ENCODE measurements at regions not wholly inside any gene's neighbourhood (a gene's known extent, or its start where the extent isn't known, plus 50 kb on each side); places are given as distances from the start of the nearest gene placed in this dataset.

DNA sequence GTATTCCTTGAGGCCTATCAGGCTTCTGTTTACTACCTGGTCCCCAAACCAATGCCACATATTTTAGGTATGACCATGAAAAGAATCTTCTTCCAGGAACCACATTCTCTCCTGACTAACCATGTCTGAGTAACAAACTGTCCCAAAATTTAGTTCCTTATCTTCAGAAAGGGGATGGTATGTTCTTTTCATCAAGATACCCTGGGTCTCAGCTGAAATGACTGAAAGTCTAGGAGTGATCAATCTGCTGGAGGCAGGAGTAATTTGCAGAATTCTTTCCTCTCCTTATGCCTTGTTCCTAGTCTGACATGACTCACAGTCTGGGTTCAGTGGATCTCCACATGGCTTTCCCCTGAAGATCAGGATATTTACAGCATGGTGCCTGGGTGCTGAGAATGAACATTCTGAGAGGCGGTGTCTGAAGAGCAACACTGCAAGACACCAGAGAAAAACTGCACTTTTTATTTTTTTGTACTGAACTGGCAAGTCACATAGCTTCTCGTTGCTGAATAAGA, 665.5 kb downstream of the TLL1 start:
- H3K36me3 ChIP-seq (ENCODE audit: control insufficient read depth in 4 of 4, insufficient read depth in 3 of 4, low read depth in 1 of 4, low read length in 3 of 4): no peaks in the 10 kb centered on the region
- H3K27me3 ChIP-seq (ENCODE audit: control insufficient read depth in 4 of 4, insufficient read depth in 4 of 4, low read length in 3 of 4): no peaks in the 10 kb centered on the region
- WGBS: 76% methylated on average over 2 of the region's 2 CpGs
- no peaks in the 10 kb centered on the region for H3K9me3 ChIP-seq (ENCODE audit: control insufficient read depth in 4 of 4, low read length in 3 of 4)
- H3K9ac ChIP-seq (ENCODE audit: low read depth in 1 of 2, low read length in 2 of 2): no peak overlapping the region
- H3K27ac ChIP-seq (ENCODE audit: low read depth in 1 of 2, low read length in 2 of 2): no peak overlapping the region
- H3K4me1 ChIP-seq (ENCODE audit: control insufficient read depth in 4 of 4, insufficient read depth in 4 of 4, low read length in 3 of 4): no peaks in the 10 kb centered on the region
- no peak overlapping the region for H3K4me3 ChIP-seq (ENCODE audit: low read depth in 1 of 3, low read length in 3 of 3)
- DNase-seq (ENCODE audit: low spot score): no peak
- TF ChIP-seq, protein P1, sequence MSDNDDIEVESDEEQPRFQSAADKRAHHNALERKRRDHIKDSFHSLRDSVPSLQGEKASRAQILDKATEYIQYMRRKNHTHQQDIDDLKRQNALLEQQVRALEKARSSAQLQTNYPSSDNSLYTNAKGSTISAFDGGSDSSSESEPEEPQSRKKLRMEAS (IDR thresholded peaks at IDR 0.05): no peak
- no peak for TF ChIP-seq JUND (IDR thresholded peaks at IDR 0.05)
- TF ChIP-seq RAD21 (IDR thresholded peaks at IDR 0.05): no peak
- no peak for TF ChIP-seq HNF4A (conservative IDR thresholded peaks at IDR 0.05)
- TF ChIP-seq, protein P2, sequence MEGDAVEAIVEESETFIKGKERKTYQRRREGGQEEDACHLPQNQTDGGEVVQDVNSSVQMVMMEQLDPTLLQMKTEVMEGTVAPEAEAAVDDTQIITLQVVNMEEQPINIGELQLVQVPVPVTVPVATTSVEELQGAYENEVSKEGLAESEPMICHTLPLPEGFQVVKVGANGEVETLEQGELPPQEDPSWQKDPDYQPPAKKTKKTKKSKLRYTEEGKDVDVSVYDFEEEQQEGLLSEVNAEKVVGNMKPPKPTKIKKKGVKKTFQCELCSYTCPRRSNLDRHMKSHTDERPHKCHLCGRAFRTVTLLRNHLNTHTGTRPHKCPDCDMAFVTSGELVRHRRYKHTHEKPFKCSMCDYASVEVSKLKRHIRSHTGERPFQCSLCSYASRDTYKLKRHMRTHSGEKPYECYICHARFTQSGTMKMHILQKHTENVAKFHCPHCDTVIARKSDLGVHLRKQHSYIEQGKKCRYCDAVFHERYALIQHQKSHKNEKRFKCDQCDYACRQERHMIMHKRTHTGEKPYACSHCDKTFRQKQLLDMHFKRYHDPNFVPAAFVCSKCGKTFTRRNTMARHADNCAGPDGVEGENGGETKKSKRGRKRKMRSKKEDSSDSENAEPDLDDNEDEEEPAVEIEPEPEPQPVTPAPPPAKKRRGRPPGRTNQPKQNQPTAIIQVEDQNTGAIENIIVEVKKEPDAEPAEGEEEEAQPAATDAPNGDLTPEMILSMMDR (IDR thresholded peaks at IDR 0.05; ENCODE audit: low read depth, low read length, missing input control): no peak
- TF ChIP-seq FOXA2 (IDR thresholded peaks at IDR 0.05): no peak
- TF ChIP-seq, protein P3, sequence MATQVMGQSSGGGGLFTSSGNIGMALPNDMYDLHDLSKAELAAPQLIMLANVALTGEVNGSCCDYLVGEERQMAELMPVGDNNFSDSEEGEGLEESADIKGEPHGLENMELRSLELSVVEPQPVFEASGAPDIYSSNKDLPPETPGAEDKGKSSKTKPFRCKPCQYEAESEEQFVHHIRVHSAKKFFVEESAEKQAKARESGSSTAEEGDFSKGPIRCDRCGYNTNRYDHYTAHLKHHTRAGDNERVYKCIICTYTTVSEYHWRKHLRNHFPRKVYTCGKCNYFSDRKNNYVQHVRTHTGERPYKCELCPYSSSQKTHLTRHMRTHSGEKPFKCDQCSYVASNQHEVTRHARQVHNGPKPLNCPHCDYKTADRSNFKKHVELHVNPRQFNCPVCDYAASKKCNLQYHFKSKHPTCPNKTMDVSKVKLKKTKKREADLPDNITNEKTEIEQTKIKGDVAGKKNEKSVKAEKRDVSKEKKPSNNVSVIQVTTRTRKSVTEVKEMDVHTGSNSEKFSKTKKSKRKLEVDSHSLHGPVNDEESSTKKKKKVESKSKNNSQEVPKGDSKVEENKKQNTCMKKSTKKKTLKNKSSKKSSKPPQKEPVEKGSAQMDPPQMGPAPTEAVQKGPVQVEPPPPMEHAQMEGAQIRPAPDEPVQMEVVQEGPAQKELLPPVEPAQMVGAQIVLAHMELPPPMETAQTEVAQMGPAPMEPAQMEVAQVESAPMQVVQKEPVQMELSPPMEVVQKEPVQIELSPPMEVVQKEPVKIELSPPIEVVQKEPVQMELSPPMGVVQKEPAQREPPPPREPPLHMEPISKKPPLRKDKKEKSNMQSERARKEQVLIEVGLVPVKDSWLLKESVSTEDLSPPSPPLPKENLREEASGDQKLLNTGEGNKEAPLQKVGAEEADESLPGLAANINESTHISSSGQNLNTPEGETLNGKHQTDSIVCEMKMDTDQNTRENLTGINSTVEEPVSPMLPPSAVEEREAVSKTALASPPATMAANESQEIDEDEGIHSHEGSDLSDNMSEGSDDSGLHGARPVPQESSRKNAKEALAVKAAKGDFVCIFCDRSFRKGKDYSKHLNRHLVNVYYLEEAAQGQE (IDR thresholded peaks at IDR 0.05): no peak
- TF ChIP-seq EGR1 (IDR thresholded peaks at IDR 0.05; ENCODE audit: low read depth in 2 of 2): no peak
- TF ChIP-seq SP1 (IDR thresholded peaks at IDR 0.05): no peak
- TF ChIP-seq YY1 (IDR thresholded peaks at IDR 0.05): no peak
- TF ChIP-seq RXRA (IDR thresholded peaks at IDR 0.05): no peak
- TF ChIP-seq NR2F2 (IDR thresholded peaks at IDR 0.05): no peak
- TF ChIP-seq FOXA1 (IDR thresholded peaks at IDR 0.05): no peak
- no peak for TF ChIP-seq TAF1 (conservative IDR thresholded peaks at IDR 0.05)
- TF ChIP-seq, protein P4, sequence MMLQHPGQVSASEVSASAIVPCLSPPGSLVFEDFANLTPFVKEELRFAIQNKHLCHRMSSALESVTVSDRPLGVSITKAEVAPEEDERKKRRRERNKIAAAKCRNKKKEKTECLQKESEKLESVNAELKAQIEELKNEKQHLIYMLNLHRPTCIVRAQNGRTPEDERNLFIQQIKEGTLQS (IDR thresholded peaks at IDR 0.05): no peak

DNA sequence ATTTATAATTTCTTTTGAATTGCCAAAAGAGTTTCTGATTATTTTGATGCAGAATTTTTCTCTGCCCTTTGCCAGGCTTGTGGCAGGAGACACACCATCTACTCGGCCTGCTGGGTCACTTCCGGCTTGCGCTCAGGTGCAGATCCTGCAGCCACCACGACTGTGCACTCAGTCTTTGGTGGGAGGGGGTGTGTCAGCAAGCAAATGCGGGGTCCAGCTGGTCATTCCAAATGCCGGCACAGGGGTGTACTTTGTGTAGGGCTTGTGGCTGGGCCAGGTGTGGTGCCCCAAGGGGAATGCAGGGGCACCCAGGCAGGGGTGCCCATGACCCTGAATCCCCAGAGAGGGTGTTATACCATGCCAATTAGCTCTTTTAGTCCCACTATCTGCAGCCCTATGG, 673.0 kb downstream of the TLL1 start:
- no peak for DNase-seq (ENCODE audit: low spot score)
- Histone ChIP-seq H3K27ac (ENCODE audit: low read depth in 1 of 2, low read length in 2 of 2) (no peak overlapping the region), H3K4me3 (ENCODE audit: low read depth in 1 of 3, low read length in 3 of 3) (no peak overlapping the region), H3K36me3 (ENCODE audit: control insufficient read depth in 4 of 4, insufficient read depth in 3 of 4, low read depth in 1 of 4, low read length in 3 of 4) (no peaks in the 10 kb centered on the region), H3K9me3 (ENCODE audit: control insufficient read depth in 4 of 4, low read length in 3 of 4) (peaks cover 0 to 5% (median 1%) of the 10 kb centered on the region in 4 donors), H3K4me1 (ENCODE audit: control insufficient read depth in 4 of 4, insufficient read depth in 4 of 4, low read length in 3 of 4) (no peaks in the 10 kb centered on the region), H3K9ac (ENCODE audit: low read depth in 1 of 2, low read length in 2 of 2) (no peak overlapping the region), H3K27me3 (ENCODE audit: control insufficient read depth in 4 of 4, insufficient read depth in 4 of 4, low read length in 3 of 4) (no peaks in the 10 kb centered on the region)
- 82% methylated on average over 6 of the region's 6 CpGs for WGBS
- TF ChIP-seq, protein P1 (IDR thresholded peaks at IDR 0.05): no peak
- TF ChIP-seq, protein P2 (IDR thresholded peaks at IDR 0.05; ENCODE audit: low read depth, low read length, missing input control): no peak
- TF ChIP-seq RAD21 (IDR thresholded peaks at IDR 0.05): no peak
- no peak for TF ChIP-seq JUND (IDR thresholded peaks at IDR 0.05)
- no peak for TF ChIP-seq YY1 (IDR thresholded peaks at IDR 0.05)
- no peak for TF ChIP-seq FOXA1 (IDR thresholded peaks at IDR 0.05)
- TF ChIP-seq, protein P4 (IDR thresholded peaks at IDR 0.05): no peak
- TF ChIP-seq, protein P5, sequence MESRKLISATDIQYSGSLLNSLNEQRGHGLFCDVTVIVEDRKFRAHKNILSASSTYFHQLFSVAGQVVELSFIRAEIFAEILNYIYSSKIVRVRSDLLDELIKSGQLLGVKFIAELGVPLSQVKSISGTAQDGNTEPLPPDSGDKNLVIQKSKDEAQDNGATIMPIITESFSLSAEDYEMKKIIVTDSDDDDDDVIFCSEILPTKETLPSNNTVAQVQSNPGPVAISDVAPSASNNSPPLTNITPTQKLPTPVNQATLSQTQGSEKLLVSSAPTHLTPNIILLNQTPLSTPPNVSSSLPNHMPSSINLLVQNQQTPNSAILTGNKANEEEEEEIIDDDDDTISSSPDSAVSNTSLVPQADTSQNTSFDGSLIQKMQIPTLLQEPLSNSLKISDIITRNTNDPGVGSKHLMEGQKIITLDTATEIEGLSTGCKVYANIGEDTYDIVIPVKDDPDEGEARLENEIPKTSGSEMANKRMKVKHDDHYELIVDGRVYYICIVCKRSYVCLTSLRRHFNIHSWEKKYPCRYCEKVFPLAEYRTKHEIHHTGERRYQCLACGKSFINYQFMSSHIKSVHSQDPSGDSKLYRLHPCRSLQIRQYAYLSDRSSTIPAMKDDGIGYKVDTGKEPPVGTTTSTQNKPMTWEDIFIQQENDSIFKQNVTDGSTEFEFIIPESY (IDR thresholded peaks at IDR 0.05): no peak
- no peak for TF ChIP-seq HNF4A (conservative IDR thresholded peaks at IDR 0.05)
- TF ChIP-seq EGR1 (IDR thresholded peaks at IDR 0.05; ENCODE audit: low read depth in 2 of 2): no peak
- no peak for TF ChIP-seq TAF1 (conservative IDR thresholded peaks at IDR 0.05)
- no peak for TF ChIP-seq RXRA (IDR thresholded peaks at IDR 0.05)
- TF ChIP-seq, protein P3 (IDR thresholded peaks at IDR 0.05): no peak
- no peak for TF ChIP-seq NR2F2 (IDR thresholded peaks at IDR 0.05)

All from liver (tissue), 8 donors.